C4-2B (cell line): ENCODE measurements at regions not wholly inside any gene's neighbourhood (a gene's known extent, or its start where the extent isn't known, plus 50 kb on each side); places are given as distances from the start of the nearest gene placed in this dataset.

Source experiments
- H3K27ac ChIP-seq: fragments of 450-650 bp; 2 replicates; pipeline ENCODE4 v1.5.1; 2017
- ZFX ChIP-seq: fragments of 450-650 bp; IDR thresholded peaks from 2 replicates; pipeline ENCODE4 v1.6.1; 2017
- TF ChIP-seq, protein P1 (sequence below): fragments of 450-650 bp; conservative IDR thresholded peaks from 2 replicates; pipeline ENCODE4 v1.5.1; 2017; ENCODE audit warnings: mild to moderate bottlenecking

DNA sequence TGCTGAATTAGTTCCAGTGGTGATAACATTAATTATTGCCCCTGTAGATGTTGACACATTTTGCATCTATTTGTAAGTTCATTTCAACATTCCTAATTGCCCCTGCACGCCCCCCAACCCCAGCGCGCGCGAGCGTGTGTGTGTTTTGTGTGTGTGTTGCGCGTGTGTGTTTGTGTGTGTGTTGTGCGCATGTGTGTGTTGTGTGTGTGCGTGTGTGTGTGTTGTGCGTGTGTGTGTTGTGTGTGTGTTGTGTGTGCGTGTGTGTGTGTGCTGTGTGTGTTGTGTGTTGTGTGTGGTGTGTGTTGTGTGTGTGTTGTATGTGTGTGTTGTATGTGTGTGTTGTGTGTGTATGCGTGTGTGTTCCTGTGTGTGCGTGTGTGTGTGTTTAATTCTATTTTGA, 245.7 kb upstream of the GMDS start:
- TF ChIP-seq, protein P1, sequence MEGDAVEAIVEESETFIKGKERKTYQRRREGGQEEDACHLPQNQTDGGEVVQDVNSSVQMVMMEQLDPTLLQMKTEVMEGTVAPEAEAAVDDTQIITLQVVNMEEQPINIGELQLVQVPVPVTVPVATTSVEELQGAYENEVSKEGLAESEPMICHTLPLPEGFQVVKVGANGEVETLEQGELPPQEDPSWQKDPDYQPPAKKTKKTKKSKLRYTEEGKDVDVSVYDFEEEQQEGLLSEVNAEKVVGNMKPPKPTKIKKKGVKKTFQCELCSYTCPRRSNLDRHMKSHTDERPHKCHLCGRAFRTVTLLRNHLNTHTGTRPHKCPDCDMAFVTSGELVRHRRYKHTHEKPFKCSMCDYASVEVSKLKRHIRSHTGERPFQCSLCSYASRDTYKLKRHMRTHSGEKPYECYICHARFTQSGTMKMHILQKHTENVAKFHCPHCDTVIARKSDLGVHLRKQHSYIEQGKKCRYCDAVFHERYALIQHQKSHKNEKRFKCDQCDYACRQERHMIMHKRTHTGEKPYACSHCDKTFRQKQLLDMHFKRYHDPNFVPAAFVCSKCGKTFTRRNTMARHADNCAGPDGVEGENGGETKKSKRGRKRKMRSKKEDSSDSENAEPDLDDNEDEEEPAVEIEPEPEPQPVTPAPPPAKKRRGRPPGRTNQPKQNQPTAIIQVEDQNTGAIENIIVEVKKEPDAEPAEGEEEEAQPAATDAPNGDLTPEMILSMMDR: no peak
- TF ChIP-seq ZFX: no peak
- H3K27ac ChIP-seq: no peak overlapping the region

DNA sequence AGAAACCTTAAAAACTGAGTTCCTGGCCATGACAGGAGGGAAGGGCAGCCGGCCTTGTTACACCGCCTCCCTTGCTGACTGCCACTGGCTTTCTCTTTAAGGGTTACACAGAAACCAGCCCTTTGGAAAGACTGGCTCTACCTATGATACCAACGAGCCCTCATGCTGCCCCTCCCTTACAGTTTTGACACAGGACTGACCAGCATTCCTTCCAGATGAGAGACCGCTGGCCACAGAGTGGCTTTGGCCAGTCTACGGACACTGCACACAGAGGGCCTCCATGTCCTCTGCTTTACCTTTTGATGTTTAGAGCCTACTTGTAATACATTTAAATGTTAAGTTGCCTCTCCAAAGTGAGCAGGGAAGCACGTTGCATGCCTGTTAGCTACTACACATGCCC, 243.2 kb upstream of the GMDS start:
- TF ChIP-seq ZFX: no peak
- TF ChIP-seq, protein P1: no peak
- H3K27ac ChIP-seq: no peak overlapping the region

DNA sequence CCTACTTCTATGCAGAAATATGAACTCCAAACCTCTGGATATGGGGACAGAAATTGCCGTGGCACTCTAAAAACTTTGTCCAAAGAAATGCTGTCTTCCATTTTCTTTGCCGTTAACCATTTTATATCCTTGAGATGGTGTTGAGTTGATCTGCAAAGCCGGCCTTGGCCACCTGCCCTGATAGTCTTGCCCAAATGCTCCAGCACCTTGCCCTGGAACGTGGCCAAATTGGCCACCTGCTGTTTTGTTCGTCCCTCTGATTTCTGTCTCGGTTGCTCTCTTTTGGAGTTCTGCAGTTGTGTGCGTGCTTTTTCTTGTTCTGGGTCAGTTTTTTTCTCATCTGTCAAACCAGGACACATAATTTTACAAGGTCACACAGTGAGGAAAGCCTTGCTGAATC, 239.7 kb upstream of the GMDS start:
- no peak overlapping the region for H3K27ac ChIP-seq
- TF ChIP-seq, protein P1: no peak
- no peak for TF ChIP-seq ZFX

DNA sequence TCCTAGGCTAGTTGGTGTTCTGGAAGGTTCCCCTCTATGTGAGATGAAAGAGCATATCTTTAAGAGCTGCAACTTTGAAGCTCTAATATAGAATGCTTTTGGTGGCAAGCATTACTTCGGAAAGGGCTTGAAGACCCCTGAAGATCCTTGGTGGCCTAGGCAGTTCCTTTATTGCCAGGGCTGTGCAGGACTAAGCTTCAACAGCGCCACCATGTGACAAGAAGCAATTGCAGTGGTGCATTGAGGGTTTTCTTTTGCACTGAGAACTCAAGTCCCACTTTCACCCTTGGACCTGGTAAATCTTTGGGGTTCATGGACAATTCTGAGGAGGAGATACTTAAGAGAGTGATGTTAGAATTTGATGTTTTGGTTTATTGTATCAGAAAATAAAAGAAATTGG, 237.4 kb upstream of the GMDS start:
- no peak overlapping the region for H3K27ac ChIP-seq
- TF ChIP-seq, protein P1: no peak
- no peak for TF ChIP-seq ZFX

DNA sequence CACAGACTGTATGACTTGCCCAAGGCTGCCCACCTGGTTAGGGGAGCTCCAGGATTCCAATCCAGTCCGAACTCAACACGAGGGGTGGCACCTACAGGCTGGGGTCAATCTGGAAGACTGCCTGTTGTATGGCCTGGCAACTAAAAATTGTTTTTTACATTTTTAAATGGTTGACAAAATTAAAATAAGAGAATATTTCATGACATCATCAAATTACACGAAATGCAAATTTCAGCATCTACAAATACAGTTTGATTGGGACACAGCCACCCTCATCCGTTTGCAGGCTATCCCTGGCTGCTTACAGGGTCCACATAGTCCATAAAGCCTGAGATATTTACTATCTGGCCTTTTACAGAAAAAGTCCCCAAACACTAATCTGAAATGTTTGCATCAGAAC, 235.9 kb upstream of the GMDS start:
- no peak overlapping the region for H3K27ac ChIP-seq
- TF ChIP-seq ZFX: no peak

DNA sequence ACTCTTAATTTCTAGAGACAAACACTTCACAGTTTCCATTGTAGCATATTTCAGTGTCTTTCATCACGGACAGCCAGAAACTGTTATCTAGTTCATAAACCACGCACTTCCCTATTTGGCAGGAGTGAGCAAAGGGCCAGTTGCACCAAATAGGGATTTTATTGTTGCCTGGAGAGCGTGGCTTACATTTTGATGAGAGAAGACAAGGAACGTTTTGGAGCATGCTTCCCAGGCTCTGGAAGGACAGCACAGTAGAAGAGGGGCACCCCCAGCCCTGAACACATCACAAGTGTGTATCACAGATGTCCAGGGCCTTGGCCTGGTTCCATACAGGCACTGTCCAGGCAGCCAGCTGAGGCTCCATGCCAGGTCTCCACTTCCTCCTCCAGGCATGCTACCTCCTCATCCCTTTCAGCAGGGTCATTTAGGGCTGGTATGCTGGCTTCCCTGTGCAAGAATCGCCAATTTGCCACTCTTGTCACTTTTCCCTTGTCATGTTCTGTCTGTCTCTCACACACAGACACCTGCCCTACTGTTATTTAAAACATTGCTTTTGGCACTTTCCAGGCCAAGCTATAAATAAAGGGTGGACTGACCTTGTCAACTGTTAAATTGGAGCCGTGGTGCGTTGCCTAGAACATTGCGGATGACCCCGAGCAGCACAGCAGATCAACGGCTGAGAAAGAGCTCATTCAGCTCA, 235.0 kb upstream of the GMDS start:
- no peak overlapping the region for H3K27ac ChIP-seq
- TF ChIP-seq, protein P1: no peak
- no peak for TF ChIP-seq ZFX

DNA sequence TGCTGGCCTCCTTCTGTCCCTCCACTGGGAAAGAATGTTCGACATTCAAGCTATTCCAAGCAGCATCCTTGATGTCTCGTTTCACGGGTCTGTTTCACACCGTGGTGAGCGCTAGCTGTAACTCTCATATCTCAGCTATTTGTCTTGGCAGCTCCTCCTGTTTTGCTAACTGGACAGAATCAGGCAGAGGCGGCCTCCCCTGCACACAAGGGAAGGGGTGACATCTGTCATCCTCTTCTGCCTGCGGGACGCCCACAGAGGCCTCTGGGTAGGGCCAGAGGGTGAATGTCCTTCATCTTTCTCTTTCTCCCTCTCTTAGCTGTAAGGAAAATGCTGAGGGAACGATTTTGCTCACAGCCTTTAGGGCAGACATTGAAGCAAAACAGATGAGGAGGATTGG, 232.8 kb upstream of the GMDS start:
- H3K27ac ChIP-seq: no peak overlapping the region

More for the DNA sequence above, 232.8 kb upstream of the GMDS start:
- TF ChIP-seq, protein P1: no peak
- no peak for TF ChIP-seq ZFX
